Gastrocnemius medialis (tissue), 4 donors: ENCODE measurements at regions not wholly inside any gene's neighbourhood (a gene's known extent, or its start where the extent isn't known, plus 50 kb on each side); places are given as distances from the start of the nearest gene placed in this dataset.
"Not testable (repeated sequence)": the region's sequence is repeated elsewhere in the genome, so short reads cannot be mapped to it uniquely, and the experiment has no call there.

Source experiments
- ATAC-seq, 2 donors: fragments of 150-250 bp; one replicate each; pipeline ENCODE4 v1.9.1; 2016
- DNase-seq, 2 donors: peaks; one replicate each; pipeline ENCODE4 v3.0.0-alpha.2; 2019
- H3K27ac ChIP-seq, 4 donors: fragments of 200-600 bp; sonication (generic); 1 replicate in 1 of 4; 2 replicates in 3 of 4; pipeline ENCODE4 v1.5.1; 2016 to 2018; ENCODE audit warnings: mild to moderate bottlenecking in 2 of 4, moderate library complexity in 1 of 4
- H3K27me3 ChIP-seq, 3 donors: fragments of 200-600 bp; sonication (generic) in 2 of 3; 1 replicate in 1 of 3; 2 replicates in 2 of 3; pipeline versions ENCODE4 v1.5.1 to v1.6.0; 2016 to 2019; ENCODE audit warnings: mild to moderate bottlenecking in 1 of 3, moderate library complexity in 1 of 3
- H3K36me3 ChIP-seq, 2 donors: fragments of 200-600 bp; sonication (generic) in 1 of 2; one replicate each; pipeline ENCODE4 v1.5.1; 2017 to 2018
- H3K4me1 ChIP-seq, 2 donors: fragments of 200-600 bp; sonication (generic) in 1 of 2; one replicate each; pipeline ENCODE4 v1.5.1; 2016 to 2017; ENCODE audit warnings: mild to moderate bottlenecking in 2 of 2
- H3K4me3 ChIP-seq, 4 donors: fragments of 200-600 bp; sonication (generic) in 3 of 4; 1 replicate in 1 of 4; 2 replicates in 3 of 4; pipeline ENCODE4 v1.5.1; 2016 to 2019; ENCODE audit warnings: mild to moderate bottlenecking in 2 of 4
- H3K9me3 ChIP-seq, 3 donors: fragments of 200-600 bp; sonication (generic) in 2 of 3; 1 replicate in 1 of 3; 2 replicates in 2 of 3; pipeline ENCODE4 v1.5.1; 2016 to 2019
- POLR2A ChIP-seq, 2 donors: fragments of 450-650 bp; IDR thresholded peaks; one replicate each; pipeline ENCODE4 v1.6.1; 2017; ENCODE audit warnings: antibody characterized with exemption in 2 of 2, mild to moderate bottlenecking in 2 of 2, moderate library complexity in 2 of 2
- in situ Hi-C, 4 donors: fragments of 200-750 bp; cut with MboI; loops; one replicate each; pipeline versions ENCODE4 v1.15.0 to v1.8.0; 2017; ENCODE audit warnings: low sequenced_read_pairs in 4 of 4
- intact Hi-C: fragments of 100-400 bp; cut with DNase I; formaldehyde crosslinking; loops from one replicate; pipeline ENCODE4 v1.15.1; 2023; ENCODE audit warnings: low total_unique reads
- TF ChIP-seq, protein P1 (sequence below), 5 experiments: fragments of 450-650 bp in 3 of 5; fragments of 200-600 bp in 2 of 5; sonication (generic) in 2 of 5; IDR thresholded peaks in 4 of 5; conservative IDR thresholded peaks in 1 of 5; 1 replicate in 4 of 5; 2 replicates in 1 of 5; pipeline ENCODE4 v1.5.1; 2016 to 2019; ENCODE audit warnings: antibody characterized with exemption in 5 of 5, mild to moderate bottlenecking in 3 of 5, moderate library complexity in 3 of 5

DNA sequence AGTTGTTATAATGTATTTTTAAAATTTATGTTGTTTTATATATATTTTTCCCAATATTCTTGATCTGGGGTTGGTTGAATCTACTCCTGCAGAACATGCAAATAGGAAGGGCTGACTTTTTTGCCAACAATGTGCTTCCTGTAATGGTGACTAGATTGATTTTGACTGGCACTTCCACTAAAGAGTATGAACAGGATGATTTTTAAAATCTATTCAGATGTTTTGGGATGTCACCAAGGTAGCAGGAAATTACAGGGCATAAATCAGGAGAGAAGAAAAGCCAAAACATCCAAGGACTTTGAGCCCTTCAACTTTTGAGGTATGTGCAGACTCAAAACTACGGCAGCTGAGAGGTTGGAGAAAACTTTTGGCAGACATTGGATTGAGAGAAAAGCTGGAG is 1047.6 kb downstream of the SLITRK5 start:
- no peaks in the 10 kb centered on the region for H3K27me3 ChIP-seq
- no peaks in the 10 kb centered on the region for H3K9me3 ChIP-seq
- no peak overlapping the region for H3K27ac ChIP-seq
- no peak overlapping the region for H3K4me3 ChIP-seq
- TF ChIP-seq, protein P1, sequence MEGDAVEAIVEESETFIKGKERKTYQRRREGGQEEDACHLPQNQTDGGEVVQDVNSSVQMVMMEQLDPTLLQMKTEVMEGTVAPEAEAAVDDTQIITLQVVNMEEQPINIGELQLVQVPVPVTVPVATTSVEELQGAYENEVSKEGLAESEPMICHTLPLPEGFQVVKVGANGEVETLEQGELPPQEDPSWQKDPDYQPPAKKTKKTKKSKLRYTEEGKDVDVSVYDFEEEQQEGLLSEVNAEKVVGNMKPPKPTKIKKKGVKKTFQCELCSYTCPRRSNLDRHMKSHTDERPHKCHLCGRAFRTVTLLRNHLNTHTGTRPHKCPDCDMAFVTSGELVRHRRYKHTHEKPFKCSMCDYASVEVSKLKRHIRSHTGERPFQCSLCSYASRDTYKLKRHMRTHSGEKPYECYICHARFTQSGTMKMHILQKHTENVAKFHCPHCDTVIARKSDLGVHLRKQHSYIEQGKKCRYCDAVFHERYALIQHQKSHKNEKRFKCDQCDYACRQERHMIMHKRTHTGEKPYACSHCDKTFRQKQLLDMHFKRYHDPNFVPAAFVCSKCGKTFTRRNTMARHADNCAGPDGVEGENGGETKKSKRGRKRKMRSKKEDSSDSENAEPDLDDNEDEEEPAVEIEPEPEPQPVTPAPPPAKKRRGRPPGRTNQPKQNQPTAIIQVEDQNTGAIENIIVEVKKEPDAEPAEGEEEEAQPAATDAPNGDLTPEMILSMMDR (IDR thresholded peaks at IDR 0.05 in 4 of 5, conservative IDR thresholded peaks at IDR 0.05 in 1 of 5), result no peak
- no peak for TF ChIP-seq POLR2A (IDR thresholded peaks at IDR 0.05)
- H3K4me1 ChIP-seq, result no peaks in the 10 kb centered on the region
- ATAC-seq, result no peak
- H3K36me3 ChIP-seq, result no peaks in the 10 kb centered on the region
- in situ Hi-C loops (no loop called here), intact Hi-C loops (no loop called here)
- DNase-seq, result no peak

DNA sequence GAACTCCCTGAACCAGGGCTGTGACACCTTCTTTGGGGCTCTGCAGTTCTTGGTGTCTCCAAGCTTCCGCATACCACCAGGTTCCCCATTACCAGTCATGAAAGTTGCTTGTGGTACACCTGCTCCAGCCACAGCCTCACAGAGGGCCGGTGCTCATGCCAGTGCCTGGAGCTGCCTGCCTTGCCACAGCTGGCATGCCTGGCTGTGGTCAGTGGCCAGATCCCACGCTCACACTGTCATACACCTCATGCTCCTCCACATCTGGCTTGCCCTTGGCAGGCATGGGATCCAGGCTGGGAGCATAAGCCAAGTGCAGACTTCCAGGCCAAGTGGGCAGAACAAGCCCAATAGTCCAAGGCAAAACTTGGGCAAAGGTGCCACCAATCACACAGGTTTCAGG is 1054.9 kb downstream of the SLITRK5 start:
- intact Hi-C loops (no loop called here), in situ Hi-C loops (no loop called here)
- Histone ChIP-seq H3K4me1 (no peaks in the 10 kb centered on the region), H3K4me3 (no peak overlapping the region), H3K9me3 (no peaks in the 10 kb centered on the region), H3K27me3 (no peaks in the 10 kb centered on the region), H3K36me3 (no peaks in the 10 kb centered on the region), H3K27ac (no peak overlapping the region)
- ATAC-seq, result no peak
- no peak for TF ChIP-seq POLR2A (IDR thresholded peaks at IDR 0.05)
- TF ChIP-seq, protein P1 (IDR thresholded peaks at IDR 0.05 in 4 of 5, conservative IDR thresholded peaks at IDR 0.05 in 1 of 5), result no peak
- no peak for DNase-seq

DNA sequence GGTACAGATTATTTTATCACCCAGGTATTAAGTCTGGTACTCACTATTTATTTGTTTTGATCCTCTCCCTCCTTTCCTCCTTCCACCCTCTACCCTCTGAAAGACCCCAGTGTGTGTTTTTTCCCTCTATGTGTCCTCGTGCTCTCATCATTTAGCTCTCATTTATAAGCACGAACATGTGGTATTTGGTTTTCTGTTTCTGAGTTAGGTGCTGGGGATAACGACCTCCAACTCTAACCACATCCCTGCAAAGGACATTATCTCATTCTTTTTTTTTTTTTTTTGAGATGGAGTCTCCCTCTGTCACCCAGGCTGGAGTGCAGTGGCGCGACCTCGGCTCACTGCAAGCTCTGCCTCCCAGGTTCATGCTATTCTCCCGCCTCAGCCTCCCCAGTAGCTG is 1056.1 kb downstream of the SLITRK5 start:
- H3K4me3 ChIP-seq, H3K4me1 ChIP-seq, H3K36me3 ChIP-seq, DNase-seq, in situ Hi-C loops, H3K9me3 ChIP-seq, ATAC-seq, H3K27ac ChIP-seq, H3K27me3 ChIP-seq, intact Hi-C loops: not testable (repeated sequence)

DNA sequence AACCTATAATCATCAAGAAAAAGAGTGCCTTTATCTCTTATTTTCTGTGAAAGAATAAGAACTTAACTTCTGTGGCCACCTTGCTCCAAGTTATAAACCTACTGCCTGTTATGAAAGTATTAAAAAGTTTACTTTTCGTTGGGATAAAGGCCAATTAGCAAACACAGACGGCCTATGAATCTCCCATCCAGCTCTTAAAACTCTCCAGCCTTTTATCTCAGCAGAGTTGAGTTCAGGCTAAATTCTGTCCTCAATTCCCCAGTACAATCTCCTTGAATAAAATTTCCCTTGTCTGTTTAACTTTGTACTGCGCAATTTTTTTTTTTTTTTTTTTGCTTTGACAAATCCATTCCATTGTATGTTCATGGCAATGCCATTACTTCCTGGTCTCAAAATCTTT is 1058.4 kb downstream of the SLITRK5 start:
- TF ChIP-seq, protein P1 (IDR thresholded peaks at IDR 0.05 in 4 of 5, conservative IDR thresholded peaks at IDR 0.05 in 1 of 5), result no peak
- no peak for TF ChIP-seq POLR2A (IDR thresholded peaks at IDR 0.05)
- intact Hi-C loops, result no loop called here

DNA sequence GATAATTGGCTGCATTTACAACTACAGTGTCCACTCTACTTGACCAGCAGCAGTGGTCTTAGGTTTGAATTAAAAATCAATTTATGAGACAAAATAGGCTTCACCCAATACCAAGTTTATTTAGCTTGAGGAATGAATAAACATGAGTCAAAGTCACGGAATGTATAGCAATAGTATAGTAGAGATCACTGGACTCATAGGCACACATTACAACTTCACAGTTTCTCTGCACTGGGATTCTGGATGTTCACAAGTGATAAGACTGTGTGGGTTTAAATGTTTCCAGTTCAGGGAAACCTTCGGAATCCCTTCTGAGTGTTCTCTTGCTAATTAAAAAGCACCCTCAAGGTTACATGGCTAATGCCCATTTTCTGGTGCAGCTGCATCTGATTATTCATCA is 1064.9 kb downstream of the SLITRK5 start:
- no peaks in the 10 kb centered on the region for H3K36me3 ChIP-seq
- ATAC-seq, result no peak
- intact Hi-C loops (no loop called here), in situ Hi-C loops (no loop called here)
- no peak overlapping the region for H3K4me3 ChIP-seq
- no peaks in the 10 kb centered on the region for H3K4me1 ChIP-seq
- no peak for DNase-seq
- no peaks in the 10 kb centered on the region for H3K27me3 ChIP-seq
- TF ChIP-seq, protein P1 (IDR thresholded peaks at IDR 0.05 in 4 of 5, conservative IDR thresholded peaks at IDR 0.05 in 1 of 5), result no peak
- TF ChIP-seq POLR2A (IDR thresholded peaks at IDR 0.05), result no peak
- H3K27ac ChIP-seq, result no peak overlapping the region
- no peaks in the 10 kb centered on the region for H3K9me3 ChIP-seq

More for the DNA sequence above, 1058.4 kb downstream of the SLITRK5 start:
- no peak for ATAC-seq
- no peaks in the 10 kb centered on the region for H3K4me1 ChIP-seq
- no peaks in the 10 kb centered on the region for H3K36me3 ChIP-seq
- no peaks in the 10 kb centered on the region for H3K27me3 ChIP-seq
- DNase-seq, result no peak
- H3K4me3 ChIP-seq, result no peak overlapping the region
- in situ Hi-C loops, result no loop called here
- no peaks in the 10 kb centered on the region for H3K9me3 ChIP-seq
- no peak overlapping the region for H3K27ac ChIP-seq
